ENCODE measurements at regions not wholly inside any gene's neighbourhood (a gene's known extent, or its start where the extent isn't known, plus 50 kb on each side); places are given as distances from the start of the nearest gene placed in this dataset.
"Not testable (repeated sequence)": the region's sequence is repeated elsewhere in the genome, so short reads cannot be mapped to it uniquely, and the experiment has no call there.

- no peak for TF ChIP-seq ZBTB6 (tag by site-specific recombination; IDR thresholded peaks at IDR 0.05)
- no peak for TF ChIP-seq REST (tag by site-specific recombination; IDR thresholded peaks at IDR 0.05)
These were observed 1098.6 kb downstream of the TAF11L14 start (continued) for GRCh38 chr5:18732556-18733479.

GRCh38 chr5:18736051-18736398, 1101.8 kb downstream of the TAF11L14 start:
- no peak overlapping the region for H3K27ac ChIP-seq (ENCODE audit: extremely low read depth, low read depth, low read length)
- H3K36me3 ChIP-seq (ENCODE audit: control insufficient read depth in 2 of 2, insufficient read depth in 1 of 2, low read length in 2 of 2) = no peaks in the 10 kb centered on the region
- ChIA-PET CTCF (no interaction called here), POLR2A (no interaction called here)
- H3K4me1 ChIP-seq (ENCODE audit: control insufficient read depth, insufficient read depth, low read length) = no peaks in the 10 kb centered on the region
- TF ChIP-seq ZNF580 (tag by site-specific recombination; IDR thresholded peaks at IDR 0.05) (no peak), ZNF658 (tag by site-specific recombination; IDR thresholded peaks at IDR 0.05) (no peak), ZNF292 (tag by site-specific recombination; IDR thresholded peaks at IDR 0.05; ENCODE audit: borderline replicate concordance, low read depth) (no peak), ZNF10 (tag by site-specific recombination; IDR thresholded peaks at IDR 0.05) (no peak), ZNF366 (tag by site-specific recombination; conservative IDR thresholded peaks at IDR 0.05) (no peak), PRDM4 (tag by site-specific recombination; IDR thresholded peaks at IDR 0.05) (no peak), ZNF549 (tag by site-specific recombination; IDR thresholded peaks at IDR 0.05) (no peak), ZNF629 (tag by site-specific recombination; IDR thresholded peaks at IDR 0.05) (no peak), ZNF571 (tag by site-specific recombination; IDR thresholded peaks at IDR 0.05) (no peak), TRIM28 (IDR thresholded peaks at IDR 0.05; ENCODE audit: borderline replicate concordance, low read length) (no peak), ZNF391 (tag by site-specific recombination; IDR thresholded peaks at IDR 0.05; ENCODE audit: borderline replicate concordance, low read depth) (no peak), SCRT2 (tag by site-specific recombination; IDR thresholded peaks at IDR 0.05) (no peak), ZBTB48 (tag by site-specific recombination; IDR thresholded peaks at IDR 0.05) (no peak)
- no peak overlapping the region for H3K4me3 ChIP-seq (ENCODE audit: low read depth, low read length)
- H3K9me3 ChIP-seq (ENCODE audit: control insufficient read depth, insufficient read depth, low read depth, low read length) = no peaks in the 10 kb centered on the region

GRCh38 chr5:18736736-18737135, 1102.5 kb downstream of the TAF11L14 start:
- H3K4me3 ChIP-seq (ENCODE audit: low read depth, low read length); H3K4me1 ChIP-seq (ENCODE audit: control insufficient read depth, insufficient read depth, low read length); H3K27ac ChIP-seq (ENCODE audit: extremely low read depth, low read depth, low read length); H3K9me3 ChIP-seq (ENCODE audit: control insufficient read depth, insufficient read depth, low read depth, low read length); H3K36me3 ChIP-seq (ENCODE audit: control insufficient read depth in 2 of 2, insufficient read depth in 1 of 2, low read length in 2 of 2); CTCF ChIA-PET; POLR2A ChIA-PET: not testable (repeated sequence)

Measured in HEK293 (cell line).